SK-N-SH treated with all-trans-retinoic acid at 6 μM for 48 hours (cell line): ENCODE measurements at regions not wholly inside any gene's neighbourhood (a gene's known extent, or its start where the extent isn't known, plus 50 kb on each side); places are given as distances from the start of the nearest gene placed in this dataset.

Experiments used
- TSHZ2 ChIP-seq: fragments of 250-450 bp; sonication (Bioruptor Pico); IDR thresholded peaks from 2 replicates; pipeline ENCODE4 v1.5.0; 2020; ENCODE audit warnings: mild to moderate bottlenecking, moderate library complexity
- ZNF70 ChIP-seq: fragments of 450-650 bp; formaldehyde crosslinking; IDR thresholded peaks from 2 replicates; pipeline ENCODE4 v1.5.0; 2020; ENCODE audit warnings: mild to moderate bottlenecking, moderate library complexity

- TF ChIP-seq TSHZ2 (CRISPR knock-in tag) (no peak), ZNF70 (no peak)
Measured at GRCh38 chr4:1543976-1544375, 137.7 kb upstream of the NKX1-1 start.
